ENCODE measurements at regions not wholly inside any gene's neighbourhood (a gene's known extent, or its start where the extent isn't known, plus 50 kb on each side); places are given as distances from the start of the nearest gene placed in this dataset.
A peak's percentile ranks its signal among the peaks of the same experiment; 100 is the strongest.

GRCh38 chr1:228884615-228885566 lies 149.6 kb downstream of the RHOU start (continued):
- TF ChIP-seq SOX5 (CRISPR knock-in tag; IDR thresholded peaks at IDR 0.05; ENCODE audit: borderline replicate concordance) (peak; percentile 90), ZNF639 (CRISPR knock-in tag; conservative IDR thresholded peaks at IDR 0.05) (no peak), CSRNP2 (CRISPR knock-in tag; conservative IDR thresholded peaks at IDR 0.05; ENCODE audit: low read depth) (no peak), NRL (CRISPR knock-in tag; IDR thresholded peaks at IDR 0.05; ENCODE audit: borderline replicate concordance) (no peak), ZSCAN9 (CRISPR knock-in tag; IDR thresholded peaks at IDR 0.05; ENCODE audit: borderline replicate concordance) (0 out of 2 replicates have a peak, but pooled peaks have one; percentile 31), ZNF646 (CRISPR knock-in tag; IDR thresholded peaks at IDR 0.05) (no peak), TBX2 (CRISPR knock-in tag; IDR thresholded peaks at IDR 0.05; ENCODE audit: borderline replicate concordance) (peak; percentile 43; the same call in 1 of the 2 replicates), FOXA1 (IDR thresholded peaks at IDR 0.05) (peak; percentile 58; the same call in 1 of the 2 replicates), FOXA1 (CRISPR knock-in tag; IDR thresholded peaks at IDR 0.05) (peak; percentile 79), MEIS1 (CRISPR knock-in tag; IDR thresholded peaks at IDR 0.05; ENCODE audit: borderline replicate concordance) (peak; percentile 50; the same call in 1 of the 2 replicates), ZNF414 (CRISPR knock-in tag; IDR thresholded peaks at IDR 0.05) (0 out of 2 replicates have a peak, but pooled peaks have one; percentile 20), NR2C2 (CRISPR knock-in tag; IDR thresholded peaks at IDR 0.05; ENCODE audit: borderline replicate concordance) (peak; percentile 41; the same call in 1 of the 2 replicates)
- TF ChIP-seq, protein P1, sequence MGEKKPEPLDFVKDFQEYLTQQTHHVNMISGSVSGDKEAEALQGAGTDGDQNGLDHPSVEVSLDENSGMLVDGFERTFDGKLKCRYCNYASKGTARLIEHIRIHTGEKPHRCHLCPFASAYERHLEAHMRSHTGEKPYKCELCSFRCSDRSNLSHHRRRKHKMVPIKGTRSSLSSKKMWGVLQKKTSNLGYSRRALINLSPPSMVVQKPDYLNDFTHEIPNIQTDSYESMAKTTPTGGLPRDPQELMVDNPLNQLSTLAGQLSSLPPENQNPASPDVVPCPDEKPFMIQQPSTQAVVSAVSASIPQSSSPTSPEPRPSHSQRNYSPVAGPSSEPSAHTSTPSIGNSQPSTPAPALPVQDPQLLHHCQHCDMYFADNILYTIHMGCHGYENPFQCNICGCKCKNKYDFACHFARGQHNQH (CRISPR knock-in tag; IDR thresholded peaks at IDR 0.05) = no peak; the same call in 1 of the 2 replicates
- TF ChIP-seq, protein P2, sequence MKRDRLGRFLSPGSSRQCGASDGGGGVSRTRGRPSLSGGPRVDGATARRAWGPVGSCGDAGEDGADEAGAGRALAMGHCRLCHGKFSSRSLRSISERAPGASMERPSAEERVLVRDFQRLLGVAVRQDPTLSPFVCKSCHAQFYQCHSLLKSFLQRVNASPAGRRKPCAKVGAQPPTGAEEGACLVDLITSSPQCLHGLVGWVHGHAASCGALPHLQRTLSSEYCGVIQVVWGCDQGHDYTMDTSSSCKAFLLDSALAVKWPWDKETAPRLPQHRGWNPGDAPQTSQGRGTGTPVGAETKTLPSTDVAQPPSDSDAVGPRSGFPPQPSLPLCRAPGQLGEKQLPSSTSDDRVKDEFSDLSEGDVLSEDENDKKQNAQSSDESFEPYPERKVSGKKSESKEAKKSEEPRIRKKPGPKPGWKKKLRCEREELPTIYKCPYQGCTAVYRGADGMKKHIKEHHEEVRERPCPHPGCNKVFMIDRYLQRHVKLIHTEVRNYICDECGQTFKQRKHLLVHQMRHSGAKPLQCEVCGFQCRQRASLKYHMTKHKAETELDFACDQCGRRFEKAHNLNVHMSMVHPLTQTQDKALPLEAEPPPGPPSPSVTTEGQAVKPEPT (CRISPR knock-in tag; IDR thresholded peaks at IDR 0.05; ENCODE audit: low read depth) = no peak

Measured in HepG2 (cell line).